ENCODE measurements at regions not wholly inside any gene's neighbourhood (a gene's known extent, or its start where the extent isn't known, plus 50 kb on each side); places are given as distances from the start of the nearest gene placed in this dataset.

DNA sequence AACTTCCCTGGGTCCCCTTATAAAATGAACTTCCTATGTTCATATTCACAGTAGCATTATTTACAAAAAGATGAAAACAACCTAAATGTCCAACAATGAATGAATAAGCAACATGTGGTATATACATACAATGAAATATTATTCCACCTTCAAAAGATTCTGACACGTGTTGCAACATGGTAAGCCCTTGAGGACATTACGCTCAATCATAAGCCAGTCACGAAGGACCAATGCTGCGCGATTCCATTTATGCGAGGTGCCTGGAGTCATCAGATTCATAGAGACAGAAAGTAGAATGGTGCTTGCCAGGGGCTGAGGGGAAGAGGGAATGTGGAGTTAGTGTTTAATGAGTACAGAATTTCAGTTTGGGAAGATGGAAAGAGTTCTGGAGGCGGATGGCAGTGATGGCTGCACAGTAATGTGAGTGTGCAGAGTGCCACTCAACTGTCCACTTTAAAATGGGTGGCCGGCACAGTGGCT, 88.8 kb upstream of the ALDH1A3 start:
- TF ChIP-seq FOXJ3 (CRISPR knock-in tag; IDR thresholded peaks at IDR 0.05) (no peak), CTCF (IDR thresholded peaks at IDR 0.05 in 2 of 3, conservative IDR thresholded peaks at IDR 0.05 in 1 of 3; ENCODE audit: insufficient read depth in 2 of 3, low read depth in 1 of 3, low read length in 3 of 3) (no peak), ZBTB33 (CRISPR knock-in tag; IDR thresholded peaks at IDR 0.05) (no peak), ARID1B (IDR thresholded peaks at IDR 0.05) (no peak), RAD21 (CRISPR knock-in tag; conservative IDR thresholded peaks at IDR 0.05 in 1 of 2, IDR thresholded peaks at IDR 0.05 in 1 of 2) (no peak)
- TF ChIP-seq, protein P1, sequence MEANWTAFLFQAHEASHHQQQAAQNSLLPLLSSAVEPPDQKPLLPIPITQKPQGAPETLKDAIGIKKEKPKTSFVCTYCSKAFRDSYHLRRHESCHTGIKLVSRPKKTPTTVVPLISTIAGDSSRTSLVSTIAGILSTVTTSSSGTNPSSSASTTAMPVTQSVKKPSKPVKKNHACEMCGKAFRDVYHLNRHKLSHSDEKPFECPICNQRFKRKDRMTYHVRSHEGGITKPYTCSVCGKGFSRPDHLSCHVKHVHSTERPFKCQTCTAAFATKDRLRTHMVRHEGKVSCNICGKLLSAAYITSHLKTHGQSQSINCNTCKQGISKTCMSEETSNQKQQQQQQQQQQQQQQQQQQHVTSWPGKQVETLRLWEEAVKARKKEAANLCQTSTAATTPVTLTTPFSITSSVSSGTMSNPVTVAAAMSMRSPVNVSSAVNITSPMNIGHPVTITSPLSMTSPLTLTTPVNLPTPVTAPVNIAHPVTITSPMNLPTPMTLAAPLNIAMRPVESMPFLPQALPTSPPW (CRISPR knock-in tag; IDR thresholded peaks at IDR 0.05), result no peak
- TF ChIP-seq, protein P2, sequence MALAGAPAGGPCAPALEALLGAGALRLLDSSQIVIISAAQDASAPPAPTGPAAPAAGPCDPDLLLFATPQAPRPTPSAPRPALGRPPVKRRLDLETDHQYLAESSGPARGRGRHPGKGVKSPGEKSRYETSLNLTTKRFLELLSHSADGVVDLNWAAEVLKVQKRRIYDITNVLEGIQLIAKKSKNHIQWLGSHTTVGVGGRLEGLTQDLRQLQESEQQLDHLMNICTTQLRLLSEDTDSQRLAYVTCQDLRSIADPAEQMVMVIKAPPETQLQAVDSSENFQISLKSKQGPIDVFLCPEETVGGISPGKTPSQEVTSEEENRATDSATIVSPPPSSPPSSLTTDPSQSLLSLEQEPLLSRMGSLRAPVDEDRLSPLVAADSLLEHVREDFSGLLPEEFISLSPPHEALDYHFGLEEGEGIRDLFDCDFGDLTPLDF (CRISPR knock-in tag; IDR thresholded peaks at IDR 0.05), result no peak
- TF ChIP-seq, protein P3, sequence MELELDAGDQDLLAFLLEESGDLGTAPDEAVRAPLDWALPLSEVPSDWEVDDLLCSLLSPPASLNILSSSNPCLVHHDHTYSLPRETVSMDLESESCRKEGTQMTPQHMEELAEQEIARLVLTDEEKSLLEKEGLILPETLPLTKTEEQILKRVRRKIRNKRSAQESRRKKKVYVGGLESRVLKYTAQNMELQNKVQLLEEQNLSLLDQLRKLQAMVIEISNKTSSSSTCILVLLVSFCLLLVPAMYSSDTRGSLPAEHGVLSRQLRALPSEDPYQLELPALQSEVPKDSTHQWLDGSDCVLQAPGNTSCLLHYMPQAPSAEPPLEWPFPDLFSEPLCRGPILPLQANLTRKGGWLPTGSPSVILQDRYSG (tag; conservative IDR thresholded peaks at IDR 0.05; ENCODE audit: low read depth), result no peak
- TF ChIP-seq, protein P4, sequence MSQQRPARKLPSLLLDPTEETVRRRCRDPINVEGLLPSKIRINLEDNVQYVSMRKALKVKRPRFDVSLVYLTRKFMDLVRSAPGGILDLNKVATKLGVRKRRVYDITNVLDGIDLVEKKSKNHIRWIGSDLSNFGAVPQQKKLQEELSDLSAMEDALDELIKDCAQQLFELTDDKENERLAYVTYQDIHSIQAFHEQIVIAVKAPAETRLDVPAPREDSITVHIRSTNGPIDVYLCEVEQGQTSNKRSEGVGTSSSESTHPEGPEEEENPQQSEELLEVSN (IDR thresholded peaks at IDR 0.05; ENCODE audit: borderline replicate concordance in 1 of 2, extremely low read depth in 1 of 2, insufficient read depth in 1 of 2, insufficient read length in 1 of 2, low read depth in 1 of 2, low read length in 1 of 2, poor library complexity in 1 of 2, severe bottlenecking in 1 of 2), result no peak

Measured in K562 (cell line).